SK-N-SH (cell line): ENCODE measurements at regions not wholly inside any gene's neighbourhood (a gene's known extent, or its start where the extent isn't known, plus 50 kb on each side); places are given as distances from the start of the nearest gene placed in this dataset.

Experiments
- CTCF ChIA-PET: fragments of 300-600, 350-600 bp; formaldehyde crosslinking; extraction: SDS; loops from one replicate; lab custom pipeline; 2021; lab: Yijun Ruan, JAX
- POLR2A ChIA-PET: fragments of 350-600 bp; sonication (Branson Sonifier 250); formaldehyde crosslinking; extraction: SDS; loops from one replicate; lab custom pipeline; 2020; ENCODE audit warnings: antibody characterized with exemption, inconsistent platforms; lab: Yijun Ruan, JAX
- DNase-seq: peaks from one replicate; pipeline ENCODE4 v3.0.0; 2012
- H2AFZ ChIP-seq: fragments of 200-600 bp; sonication (generic); 2 replicates; pipeline ENCODE4 v1.8.1; 2016; ENCODE audit warnings: antibody characterized with exemption, mild to moderate bottlenecking, low read depth
- H3F3A ChIP-seq: fragments of 200-600 bp; sonication (generic); replicated peaks from 2 replicates; pipeline ENCODE3; 2016; ENCODE audit warnings: antibody characterized with exemption, mild to moderate bottlenecking; ENCODE audit not compliant: insufficient read depth
- H3K27ac ChIP-seq, 2 experiments: fragments of 200-500 bp in 1 of 2; fragments of 200-600 bp in 1 of 2; sonication (Bioruptor generic) in 1 of 2; sonication (generic), shearing (Covaris generic) in 1 of 2; 2 replicates each; pipeline versions ENCODE4 v1.5.1 to v1.6.1; 2014 to 2016; ENCODE audit warnings: low read depth in 2 of 2, inconsistent platforms in 1 of 2, low read length in 1 of 2, mild to moderate bottlenecking in 1 of 2, mixed read lengths in 1 of 2
- H3K27me3 ChIP-seq: fragments of 200-600 bp; sonication (generic), shearing (Covaris generic); 2 replicates; pipeline ENCODE4 v1.6.1; 2016; ENCODE audit warnings: mixed run types; ENCODE audit not compliant: insufficient read depth
- H3K36me3 ChIP-seq, 2 experiments: fragments of 200-500 bp in 1 of 2; fragments of 200-600 bp in 1 of 2; sonication (Bioruptor generic) in 1 of 2; sonication (generic) in 1 of 2; replicated peaks in 1 of 2; 2 replicates each; pipeline versions ENCODE3 to v1.5.1; 2014 to 2016; ENCODE audit warnings: low read length in 1 of 2, mild to moderate bottlenecking in 1 of 2; ENCODE audit not compliant: insufficient read depth in 2 of 2, control insufficient read depth in 1 of 2
- H3K4me1 ChIP-seq, 2 experiments: fragments of 200-500 bp in 1 of 2; fragments of 200-600 bp in 1 of 2; sonication (Bioruptor generic) in 1 of 2; sonication (generic), shearing (Covaris generic) in 1 of 2; 2 replicates each; pipeline versions ENCODE4 v1.5.1 to v1.6.1; 2014 to 2016; ENCODE audit warnings: low read depth in 1 of 2, low read length in 1 of 2, mixed run types in 1 of 2; ENCODE audit not compliant: insufficient read depth in 2 of 2, control insufficient read depth in 1 of 2
- H3K4me2 ChIP-seq: fragments of 200-600 bp; sonication (generic), shearing (Covaris generic); 2 replicates; pipeline ENCODE4 v1.6.1; 2017; ENCODE audit warnings: mixed run types
- H3K4me3 ChIP-seq, 2 experiments: fragments of 200-500 bp in 1 of 2; fragments of 200-600 bp in 1 of 2; sonication (Bioruptor generic) in 1 of 2; sonication (generic), shearing (Covaris generic) in 1 of 2; 2 replicates each; pipeline versions ENCODE4 v1.5.1 to v1.8.1; 2014 to 2016; ENCODE audit warnings: low read depth in 2 of 2, inconsistent platforms in 1 of 2, low read length in 1 of 2, mild to moderate bottlenecking in 1 of 2, mixed read lengths in 1 of 2, moderate library complexity in 1 of 2
- H3K79me2 ChIP-seq: fragments of 200-600 bp; sonication (generic); 2 replicates; pipeline ENCODE4 v1.8.1; 2017; ENCODE audit warnings: mild to moderate bottlenecking; ENCODE audit not compliant: insufficient read depth
- H3K9ac ChIP-seq: fragments of 200-600 bp; sonication (generic); 2 replicates; pipeline ENCODE4 v1.6.1; 2017; ENCODE audit warnings: mixed run types
- H3K9me2 ChIP-seq: fragments of 200-600 bp; sonication (generic); 2 replicates; pipeline ENCODE4 v1.6.1; 2017; ENCODE audit warnings: mixed run types
- H3K9me3 ChIP-seq: fragments of 200-600 bp; sonication (generic); 2 replicates; pipeline ENCODE4 v1.6.1; 2017; ENCODE audit warnings: mixed run types, mild to moderate bottlenecking, moderate library complexity
- H4K20me1 ChIP-seq: fragments of 200-600 bp; sonication (generic); 2 replicates; pipeline ENCODE4 v1.6.1; 2017; ENCODE audit warnings: mild to moderate bottlenecking, mixed run types; ENCODE audit not compliant: insufficient read depth
- CHD2 ChIP-seq: fragments of 150-350 bp; IDR thresholded peaks from 2 replicates; pipeline ENCODE4 v1.6.1; 2018; ENCODE audit warnings: low read length; ENCODE audit not compliant: partially characterized antibody
- ELF1 ChIP-seq: IDR thresholded peaks from 2 replicates; pipeline ENCODE4 v1.4.0; 2012
- EP300 ChIP-seq, 2 experiments: IDR thresholded peaks; 2 replicates each; pipeline versions ENCODE4 v1.4.0 to v1.6.1; 2012; ENCODE audit warnings: borderline replicate concordance in 1 of 2, low read depth in 1 of 2, low read length in 1 of 2
- FOXJ3 ChIP-seq: sonication (generic); formaldehyde crosslinking; IDR thresholded peaks from 2 replicates; pipeline ENCODE4 v1.5.1; 2020; ENCODE audit warnings: mild to moderate bottlenecking, missing genetic modification reagents
- FOXM1 ChIP-seq: IDR thresholded peaks from 2 replicates; pipeline ENCODE4 v1.4.0; 2012; ENCODE audit warnings: low read depth, mild to moderate bottlenecking
- MEF2A ChIP-seq: IDR thresholded peaks from 2 replicates; pipeline ENCODE4 v1.4.0; 2012; ENCODE audit warnings: low read depth, borderline replicate concordance
- MXI1 ChIP-seq: IDR thresholded peaks from 2 replicates; pipeline ENCODE4 v1.6.1; 2012; ENCODE audit warnings: mild to moderate bottlenecking, low read depth, low read length, improper control_type of control experiment
- POLR2AphosphoS5 ChIP-seq: IDR thresholded peaks from 2 replicates; pipeline ENCODE4 v1.6.1; 2012; ENCODE audit warnings: low read depth, low read length
- RAD21 ChIP-seq: IDR thresholded peaks from 2 replicates; pipeline ENCODE4 v1.6.1; 2012; ENCODE audit warnings: mild to moderate bottlenecking, low read length
- RCOR1 ChIP-seq: fragments of 150-350 bp; IDR thresholded peaks from 2 replicates; pipeline ENCODE4 v1.6.1; 2017; ENCODE audit warnings: antibody characterized with exemption, low read length
- RFX5 ChIP-seq: IDR thresholded peaks from 2 replicates; pipeline ENCODE4 v1.6.1; 2012; ENCODE audit warnings: mild to moderate bottlenecking, improper control_type of control experiment, low read length
- RXRA ChIP-seq: IDR thresholded peaks from 2 replicates; pipeline ENCODE4 v1.4.0; 2012; ENCODE audit warnings: low read depth, mild to moderate bottlenecking, borderline replicate concordance
- SIN3A ChIP-seq: IDR thresholded peaks from 2 replicates; pipeline ENCODE4 v1.6.1; 2012; ENCODE audit warnings: low read depth, mild to moderate bottlenecking, low read length, moderate library complexity, borderline replicate concordance
- SMC3 ChIP-seq: IDR thresholded peaks from 2 replicates; pipeline ENCODE4 v1.6.1; 2012; ENCODE audit warnings: low read depth, low read length, improper control_type of control experiment
- TAF1 ChIP-seq: IDR thresholded peaks from 2 replicates; pipeline ENCODE4 v1.6.1; 2012; ENCODE audit warnings: low read depth, mild to moderate bottlenecking, low read length, moderate library complexity, borderline replicate concordance
- TEAD4 ChIP-seq: IDR thresholded peaks from 2 replicates; pipeline ENCODE4 v1.4.0; 2012; ENCODE audit warnings: mild to moderate bottlenecking, borderline replicate concordance; ENCODE audit not compliant: insufficient read depth
- YY1 ChIP-seq: IDR thresholded peaks from 2 replicates; pipeline ENCODE4 v1.4.0; 2012; ENCODE audit warnings: low read depth, mild to moderate bottlenecking
- WGBS: methylation state at CpG from one replicate; pipeline ENCODE4 v1.1.6; 2017; ENCODE audit warnings: low lambda C conversion rate; 5-methylcytosine and 5-hydroxymethylcytosine counted together
- TF ChIP-seq, protein P1 (sequence below): IDR thresholded peaks from 2 replicates; pipeline ENCODE4; 2012
- TF ChIP-seq, protein P2 (sequence below): fragments of 150-350 bp; IDR thresholded peaks from 2 replicates; pipeline ENCODE4 v1.6.1; 2017; ENCODE audit warnings: antibody characterized with exemption, low read length, low read depth, borderline replicate concordance
- TF ChIP-seq, protein P3 (sequence below): IDR thresholded peaks from 2 replicates; pipeline ENCODE4 v1.4.0; 2012; ENCODE audit warnings: low read depth
- TF ChIP-seq, protein P4 (sequence below): IDR thresholded peaks from 2 replicates; pipeline ENCODE4 v1.4.0; 2012; ENCODE audit warnings: low read depth, borderline replicate concordance

DNA sequence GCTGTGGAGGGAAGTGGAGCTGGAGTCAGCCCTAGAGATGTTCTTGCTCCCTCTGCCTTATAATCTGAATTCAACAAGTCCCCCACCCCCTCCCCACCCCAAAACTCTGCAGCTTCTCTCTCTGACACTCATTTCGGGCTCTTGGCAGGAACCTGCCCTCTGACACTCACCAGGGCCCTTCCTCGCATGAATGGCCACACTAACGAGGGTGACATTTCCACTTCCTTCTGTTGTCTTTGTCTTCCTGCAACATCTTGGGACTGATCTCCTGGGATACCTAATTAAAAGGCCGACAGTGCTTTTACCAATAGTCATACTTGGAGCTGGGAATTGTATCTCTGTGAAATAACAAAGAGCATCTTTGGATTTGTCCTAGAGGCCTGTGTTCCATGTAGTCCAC is 106.9 kb upstream of the PIRT start (continued):
- TF ChIP-seq TAF1: no peak
- no peak for TF ChIP-seq SMC3

DNA sequence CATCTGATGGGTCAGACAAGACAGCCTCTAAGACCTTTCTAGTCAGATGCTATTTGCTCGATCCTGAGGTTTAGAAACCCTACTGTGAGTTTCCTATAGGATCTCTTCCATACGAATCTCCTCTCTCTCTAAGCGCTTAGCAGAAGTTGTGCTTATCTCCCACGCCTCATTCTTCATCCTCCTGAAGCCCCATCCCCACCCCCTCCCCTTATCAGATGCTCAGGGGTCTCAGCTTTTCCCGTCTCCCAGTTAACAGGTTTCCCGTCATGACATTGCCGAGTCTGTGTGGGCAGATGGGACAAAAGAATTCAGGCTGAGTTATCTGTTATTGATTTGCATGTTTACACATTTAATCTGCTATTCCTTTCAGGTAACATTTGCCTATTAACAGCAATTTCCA is 99.0 kb upstream of the PIRT start:
- no peaks in the 10 kb centered on the region for H3F3A ChIP-seq
- H3K27ac ChIP-seq: no peak overlapping the region
- 17% methylated on average over 7 of the region's 7 CpGs for WGBS
- no peak overlapping the region for H3K9ac ChIP-seq
- no peak for DNase-seq
- no peaks in the 10 kb centered on the region for H3K79me2 ChIP-seq
- no peak overlapping the region for H3K4me2 ChIP-seq
- TF ChIP-seq RFX5: no peak
- no peak for TF ChIP-seq FOXJ3 (CRISPR knock-in tag)
- no peak for TF ChIP-seq SMC3
- no peak for TF ChIP-seq EP300 (IDR thresholded peaks at IDR 0.05; ENCODE audit: borderline replicate concordance in 1 of 2, low read depth in 1 of 2, low read length in 1 of 2)
- no peak for TF ChIP-seq YY1
- TF ChIP-seq TAF1: no peak
- TF ChIP-seq, protein P1, sequence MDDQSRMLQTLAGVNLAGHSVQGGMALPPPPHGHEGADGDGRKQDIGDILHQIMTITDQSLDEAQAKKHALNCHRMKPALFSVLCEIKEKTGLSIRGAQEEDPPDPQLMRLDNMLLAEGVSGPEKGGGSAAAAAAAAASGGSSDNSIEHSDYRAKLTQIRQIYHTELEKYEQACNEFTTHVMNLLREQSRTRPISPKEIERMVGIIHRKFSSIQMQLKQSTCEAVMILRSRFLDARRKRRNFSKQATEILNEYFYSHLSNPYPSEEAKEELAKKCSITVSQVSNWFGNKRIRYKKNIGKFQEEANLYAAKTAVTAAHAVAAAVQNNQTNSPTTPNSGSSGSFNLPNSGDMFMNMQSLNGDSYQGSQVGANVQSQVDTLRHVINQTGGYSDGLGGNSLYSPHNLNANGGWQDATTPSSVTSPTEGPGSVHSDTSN: no peak
- no peak for TF ChIP-seq TEAD4
- TF ChIP-seq, protein P2, sequence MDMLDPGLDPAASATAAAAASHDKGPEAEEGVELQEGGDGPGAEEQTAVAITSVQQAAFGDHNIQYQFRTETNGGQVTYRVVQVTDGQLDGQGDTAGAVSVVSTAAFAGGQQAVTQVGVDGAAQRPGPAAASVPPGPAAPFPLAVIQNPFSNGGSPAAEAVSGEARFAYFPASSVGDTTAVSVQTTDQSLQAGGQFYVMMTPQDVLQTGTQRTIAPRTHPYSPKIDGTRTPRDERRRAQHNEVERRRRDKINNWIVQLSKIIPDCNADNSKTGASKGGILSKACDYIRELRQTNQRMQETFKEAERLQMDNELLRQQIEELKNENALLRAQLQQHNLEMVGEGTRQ: no peak
- no peak for TF ChIP-seq POLR2AphosphoS5
- no peaks in the 10 kb centered on the region for H3K4me1 ChIP-seq
- H3K27me3 ChIP-seq: no peaks in the 10 kb centered on the region
- POLR2A ChIA-PET: no interaction called here
- H3K9me2 ChIP-seq: no peaks in the 10 kb centered on the region
- CTCF ChIA-PET: no interaction called here
- H3K4me3 ChIP-seq: no peak overlapping the region
- no peak overlapping the region for H2AFZ ChIP-seq
- no peaks in the 10 kb centered on the region for H3K36me3 ChIP-seq
- H4K20me1 ChIP-seq: no peaks in the 10 kb centered on the region
- no peaks in the 10 kb centered on the region for H3K9me3 ChIP-seq

DNA sequence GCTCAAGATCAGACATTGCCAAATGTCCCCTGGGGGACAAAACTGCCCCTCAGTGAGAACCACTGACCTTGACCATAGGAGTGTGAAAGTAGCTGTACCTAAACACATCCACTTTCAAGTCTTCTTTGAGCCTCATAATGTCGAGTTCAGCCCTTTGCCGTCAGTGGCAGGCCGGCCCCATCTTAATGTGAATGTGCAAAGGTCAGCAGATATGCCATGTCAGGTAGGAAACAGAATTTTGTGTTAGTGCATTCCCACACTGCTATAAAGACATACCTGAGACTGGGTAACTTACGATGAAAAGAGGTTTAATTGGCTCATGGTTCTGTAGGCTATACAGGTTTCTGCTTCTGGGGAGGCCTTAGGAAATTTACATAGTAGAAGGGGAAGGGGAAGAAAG is 95.1 kb upstream of the PIRT start:
- Histone ChIP-seq H2AFZ (no peak overlapping the region), H4K20me1 (no peaks in the 10 kb centered on the region), H3K9ac (no peak overlapping the region), H3K9me3 (no peaks in the 10 kb centered on the region), H3K9me2 (no peaks in the 10 kb centered on the region), H3K4me1 (no peaks in the 10 kb centered on the region), H3K36me3 (no peaks in the 10 kb centered on the region), H3K79me2 (no peaks in the 10 kb centered on the region), H3K27ac (no peak overlapping the region), H3K4me3 (no peak overlapping the region), H3K4me2 (no peak overlapping the region), H3F3A (no peaks in the 10 kb centered on the region), H3K27me3 (no peaks in the 10 kb centered on the region)
- WGBS: 14% methylated on average over 4 of the region's 4 CpGs
- POLR2A ChIA-PET: no interaction called here
- CTCF ChIA-PET: no interaction called here
- DNase-seq: no peak
- TF ChIP-seq, protein P3, sequence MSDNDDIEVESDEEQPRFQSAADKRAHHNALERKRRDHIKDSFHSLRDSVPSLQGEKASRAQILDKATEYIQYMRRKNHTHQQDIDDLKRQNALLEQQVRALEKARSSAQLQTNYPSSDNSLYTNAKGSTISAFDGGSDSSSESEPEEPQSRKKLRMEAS: no peak
- no peak for TF ChIP-seq TAF1
- TF ChIP-seq, protein P4, sequence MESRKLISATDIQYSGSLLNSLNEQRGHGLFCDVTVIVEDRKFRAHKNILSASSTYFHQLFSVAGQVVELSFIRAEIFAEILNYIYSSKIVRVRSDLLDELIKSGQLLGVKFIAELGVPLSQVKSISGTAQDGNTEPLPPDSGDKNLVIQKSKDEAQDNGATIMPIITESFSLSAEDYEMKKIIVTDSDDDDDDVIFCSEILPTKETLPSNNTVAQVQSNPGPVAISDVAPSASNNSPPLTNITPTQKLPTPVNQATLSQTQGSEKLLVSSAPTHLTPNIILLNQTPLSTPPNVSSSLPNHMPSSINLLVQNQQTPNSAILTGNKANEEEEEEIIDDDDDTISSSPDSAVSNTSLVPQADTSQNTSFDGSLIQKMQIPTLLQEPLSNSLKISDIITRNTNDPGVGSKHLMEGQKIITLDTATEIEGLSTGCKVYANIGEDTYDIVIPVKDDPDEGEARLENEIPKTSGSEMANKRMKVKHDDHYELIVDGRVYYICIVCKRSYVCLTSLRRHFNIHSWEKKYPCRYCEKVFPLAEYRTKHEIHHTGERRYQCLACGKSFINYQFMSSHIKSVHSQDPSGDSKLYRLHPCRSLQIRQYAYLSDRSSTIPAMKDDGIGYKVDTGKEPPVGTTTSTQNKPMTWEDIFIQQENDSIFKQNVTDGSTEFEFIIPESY: no peak
- TF ChIP-seq TEAD4: no peak
- no peak for TF ChIP-seq FOXM1
- TF ChIP-seq RXRA: no peak
- TF ChIP-seq RFX5: no peak
- no peak for TF ChIP-seq RCOR1
- no peak for TF ChIP-seq MXI1
- no peak for TF ChIP-seq RAD21
- TF ChIP-seq CHD2: no peak
- no peak for TF ChIP-seq ELF1
- no peak for TF ChIP-seq SIN3A
- TF ChIP-seq MEF2A: no peak
- no peak for TF ChIP-seq SMC3
